ENCODE measurements at regions not wholly inside any gene's neighbourhood (a gene's known extent, or its start where the extent isn't known, plus 50 kb on each side); places are given as distances from the start of the nearest gene placed in this dataset.
A peak's percentile ranks its signal among the peaks of the same experiment; 100 is the strongest.
"Not testable (repeated sequence)": the region's sequence is repeated elsewhere in the genome, so short reads cannot be mapped to it uniquely, and the experiment has no call there.

DNA sequence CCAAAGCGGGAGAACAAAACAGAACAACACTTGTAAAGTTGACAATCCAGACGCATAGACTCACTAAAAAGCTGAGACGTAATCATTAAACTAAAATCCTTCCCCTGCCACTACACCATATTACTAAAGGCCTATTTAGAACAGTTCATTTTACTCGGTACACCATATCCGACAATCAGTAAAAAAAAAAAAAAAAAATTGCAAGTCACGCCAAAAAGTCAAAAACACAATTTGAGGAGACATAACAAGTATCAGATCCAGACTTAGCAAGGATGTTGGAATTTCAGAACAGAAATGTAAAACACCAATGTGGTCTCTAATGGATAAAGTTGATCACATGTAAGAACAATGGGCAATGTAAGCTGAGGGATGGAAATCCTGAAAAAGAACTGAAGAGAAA, 1899.4 kb downstream of the STIM2 start:
- no peak for DNase-seq

DNA sequence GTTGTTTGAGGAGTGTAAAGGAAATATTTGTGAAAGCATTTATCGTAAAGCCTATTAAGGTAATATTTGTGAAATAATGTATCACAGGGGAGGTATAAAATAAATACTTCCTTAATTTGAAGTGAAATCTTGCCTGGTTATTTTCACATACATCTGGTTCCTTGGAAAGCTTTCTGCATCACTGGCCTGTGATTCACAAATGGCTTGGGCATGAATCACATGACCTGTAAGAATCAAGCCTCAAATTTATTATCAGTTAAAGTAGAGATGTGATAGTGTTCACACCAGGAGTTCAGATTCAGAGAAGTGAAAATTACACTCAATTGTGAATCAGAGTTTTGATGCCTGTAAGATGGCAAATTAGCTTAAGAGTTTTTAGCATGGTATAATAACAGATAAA, 1911.4 kb downstream of the STIM2 start:
- DNase-seq, result no peak

DNA sequence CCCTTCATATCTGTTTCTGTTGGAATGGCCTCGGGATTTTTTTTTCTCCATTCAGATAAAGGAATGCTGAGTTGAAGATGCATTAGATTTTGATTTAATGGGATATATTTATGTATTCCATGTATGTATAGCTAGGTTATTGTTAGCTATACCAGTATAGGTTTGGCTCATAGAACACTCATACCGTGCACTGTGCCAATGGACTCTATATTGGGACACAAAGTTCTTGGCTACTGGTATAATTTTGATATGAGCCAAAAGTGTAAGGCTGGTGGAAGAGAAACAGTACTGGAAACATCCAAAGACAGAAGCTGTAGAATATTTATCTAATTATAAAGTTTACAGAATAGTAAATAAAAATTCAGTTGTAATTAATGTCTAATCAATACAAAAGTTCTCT, 1912.1 kb downstream of the STIM2 start:
- no peak for DNase-seq

DNA sequence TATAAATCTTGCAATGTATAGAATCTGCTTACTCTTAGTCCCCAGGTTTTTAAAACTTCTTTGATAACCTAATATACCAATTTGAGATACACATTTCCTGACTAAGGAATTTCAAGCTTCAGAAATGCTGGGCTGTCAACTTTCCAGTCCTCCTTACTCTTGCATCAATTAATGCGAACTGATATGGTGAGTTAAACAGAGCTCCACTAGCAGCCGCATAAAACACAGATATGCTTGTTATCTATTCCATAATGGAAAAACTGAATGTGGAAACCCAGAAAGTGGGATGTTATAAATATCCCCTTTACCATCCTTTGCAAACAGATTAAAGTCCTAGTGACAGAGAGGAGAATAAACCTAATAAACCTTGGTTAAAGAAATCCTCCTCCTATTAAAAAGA, 1913.7 kb downstream of the STIM2 start:
- DNase-seq, result no peak

DNA sequence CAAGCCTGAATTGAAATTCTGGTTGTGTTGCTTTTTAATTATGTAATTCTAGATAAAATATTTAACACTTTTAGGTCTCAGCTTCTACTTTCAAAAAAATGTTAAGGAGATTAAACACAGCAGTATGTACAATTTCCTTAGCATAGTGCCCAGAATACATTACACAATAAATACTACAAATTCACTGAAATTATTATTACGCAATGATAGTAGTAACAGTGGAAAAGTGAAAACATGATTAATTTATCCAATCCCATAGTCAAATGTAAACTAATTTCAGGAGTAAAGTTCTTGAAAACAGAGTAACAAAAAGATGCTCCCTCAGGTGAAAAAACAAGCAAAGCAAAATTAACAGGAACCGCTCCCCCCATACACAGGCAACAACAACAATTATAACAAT, 1915.4 kb downstream of the STIM2 start:
- DNase-seq, result no peak

DNA sequence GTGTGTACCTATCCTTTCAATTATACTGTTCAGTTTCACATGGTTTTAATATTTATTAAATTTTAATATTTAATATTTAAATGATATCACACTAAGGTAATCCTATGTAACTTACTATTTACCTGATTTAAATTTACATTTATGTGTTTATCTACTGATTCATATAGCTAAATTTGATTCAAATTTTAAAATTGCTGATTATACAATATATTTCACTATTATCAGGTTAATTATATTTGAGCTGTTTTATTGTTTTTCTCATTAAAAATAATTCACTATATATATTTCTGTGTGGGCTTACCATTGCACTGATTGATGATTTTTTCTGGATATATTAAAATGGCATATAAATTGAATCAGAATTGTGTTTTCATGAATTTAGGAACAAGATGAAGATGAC, 1923.5 kb downstream of the STIM2 start:
- no peak for DNase-seq

DNA sequence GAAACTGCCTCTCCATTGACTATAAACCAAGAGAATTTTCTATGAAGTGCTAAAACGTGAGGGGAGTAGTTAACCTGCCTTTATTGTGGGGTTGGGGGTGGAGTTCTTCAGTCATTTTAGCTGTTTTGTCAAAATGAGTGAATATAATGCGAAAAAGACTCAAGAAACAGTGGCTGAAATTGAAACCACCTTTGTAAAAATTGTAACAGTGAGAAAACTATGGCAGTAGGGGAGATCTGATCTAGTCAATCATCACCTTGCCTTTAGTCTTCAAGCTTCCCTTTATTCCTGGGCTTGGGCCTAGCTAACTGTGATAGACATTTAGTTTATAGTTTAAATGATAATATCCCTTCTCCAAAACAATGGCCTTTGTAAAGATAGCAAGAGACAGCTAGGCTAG, 1927.3 kb downstream of the STIM2 start:
- DNase-seq, result no peak

DNA sequence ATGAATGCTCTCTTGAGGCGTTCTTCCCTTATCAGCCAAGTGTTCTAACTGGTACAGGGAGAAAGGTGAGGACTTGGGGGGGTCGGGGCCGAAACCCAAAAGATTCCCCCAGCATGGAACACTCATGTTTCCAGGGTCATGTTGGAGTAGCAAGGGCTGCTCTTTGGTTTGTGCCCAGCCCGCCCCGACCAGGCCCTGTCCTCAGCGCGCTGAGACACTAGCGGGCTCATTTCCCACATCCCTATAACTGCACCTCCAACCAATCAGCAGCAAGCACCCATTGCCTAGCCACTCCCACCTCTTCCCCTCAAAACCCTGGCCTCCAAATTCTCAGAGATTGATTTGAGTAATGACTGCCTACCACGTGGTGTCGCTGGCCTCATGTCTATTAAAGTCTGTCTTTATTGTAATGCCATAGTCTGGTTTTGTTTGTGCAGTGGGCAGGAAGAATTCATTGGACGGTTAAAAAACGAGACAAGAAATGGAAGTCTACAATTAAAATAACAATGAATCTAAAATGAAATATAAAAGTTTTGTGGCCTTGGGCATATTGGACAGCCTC, 1928.4 kb downstream of the STIM2 start:
- no peak for DNase-seq

DNA sequence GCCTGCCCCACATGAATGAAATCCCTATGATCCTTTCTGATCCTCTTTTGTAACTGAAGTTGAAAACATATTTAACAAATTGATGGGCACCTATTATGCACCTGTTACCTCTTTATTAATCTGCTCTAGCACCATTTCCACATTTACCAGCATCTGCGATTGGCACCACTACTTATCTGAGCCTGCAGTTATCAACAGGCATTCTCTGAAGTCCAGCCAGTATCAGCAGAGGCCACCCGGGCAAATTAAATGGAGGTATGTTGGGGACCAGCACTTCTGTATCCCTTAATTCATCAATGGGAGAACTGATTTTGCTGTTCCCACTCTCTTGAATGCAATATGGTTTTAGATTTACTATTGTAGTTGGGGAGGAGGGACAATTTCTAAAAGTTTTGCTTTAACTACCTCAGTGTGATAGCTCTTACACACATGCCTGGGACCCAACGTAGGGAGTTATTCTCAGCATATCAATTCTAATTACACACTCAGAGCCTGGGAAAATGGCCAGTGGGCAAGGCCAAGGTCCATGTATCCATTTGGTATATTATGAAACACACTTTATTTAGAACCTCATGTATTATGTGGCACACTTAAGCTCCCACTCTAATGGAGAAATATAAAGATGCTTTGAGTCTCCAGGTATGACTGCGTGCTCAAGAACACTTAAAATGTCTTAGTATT, 1927.1 kb upstream of the PCDH7 start:
- DNase-seq, result no peak

DNA sequence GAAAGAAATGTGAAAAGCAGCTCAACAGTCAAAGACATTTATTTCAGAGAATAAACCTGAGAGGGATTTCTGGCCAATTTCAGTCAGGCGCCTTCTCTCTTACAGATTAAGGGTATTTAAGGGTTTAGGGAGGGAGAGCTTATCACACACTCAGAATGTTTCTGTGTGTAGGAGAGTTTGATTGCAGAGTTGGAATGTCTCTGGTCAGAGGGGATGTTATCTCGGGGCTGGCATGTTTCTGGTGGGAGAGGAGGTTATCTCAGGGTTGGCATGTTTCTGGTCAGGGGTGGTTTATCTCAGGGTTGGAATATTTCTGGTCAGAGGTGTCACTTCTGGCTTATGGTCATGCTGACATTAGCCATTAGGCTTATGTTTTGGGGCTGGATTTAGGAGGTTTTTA, 1920.5 kb upstream of the PCDH7 start:
- DNase-seq, result no peak

DNA sequence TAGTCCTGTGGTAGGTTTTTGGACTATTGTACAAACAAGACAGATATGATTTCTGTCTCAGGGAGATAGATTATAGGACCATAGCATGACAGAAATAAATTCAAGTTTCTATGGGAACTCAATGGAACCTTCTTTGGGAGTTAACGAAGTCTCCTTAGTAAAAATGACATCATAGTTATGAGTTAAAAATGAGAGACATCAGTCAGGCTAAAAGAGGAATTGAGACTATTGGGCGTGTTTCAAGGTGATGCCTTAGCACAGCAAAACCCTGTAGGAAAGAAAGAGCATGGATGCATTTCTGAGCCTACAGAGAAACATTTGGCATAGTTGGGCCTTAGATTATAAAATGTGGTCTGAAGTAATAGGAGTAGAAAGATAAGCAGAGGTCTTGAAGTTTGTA, 1909.1 kb upstream of the PCDH7 start:
- DNase-seq, result no peak

DNA sequence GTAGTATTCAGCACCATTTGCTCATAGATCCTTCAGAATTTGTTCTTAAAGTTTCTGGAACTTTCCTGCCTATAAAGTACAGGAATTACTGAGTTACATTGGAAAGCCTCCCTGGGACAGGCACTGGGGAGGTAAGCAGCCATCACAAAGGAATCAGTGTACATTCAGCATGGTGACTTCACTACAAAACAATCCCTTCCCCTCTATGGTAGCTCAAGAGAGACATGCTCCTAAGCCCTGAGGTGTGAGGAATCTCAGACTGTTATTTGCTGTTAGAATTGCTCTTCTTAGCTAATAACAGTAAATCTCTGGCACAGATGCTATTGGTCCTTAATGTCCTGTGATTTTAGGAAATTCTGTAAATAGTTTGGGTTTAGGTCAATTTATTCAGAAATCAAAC, 1898.0 kb upstream of the PCDH7 start:
- no peak for DNase-seq

DNA sequence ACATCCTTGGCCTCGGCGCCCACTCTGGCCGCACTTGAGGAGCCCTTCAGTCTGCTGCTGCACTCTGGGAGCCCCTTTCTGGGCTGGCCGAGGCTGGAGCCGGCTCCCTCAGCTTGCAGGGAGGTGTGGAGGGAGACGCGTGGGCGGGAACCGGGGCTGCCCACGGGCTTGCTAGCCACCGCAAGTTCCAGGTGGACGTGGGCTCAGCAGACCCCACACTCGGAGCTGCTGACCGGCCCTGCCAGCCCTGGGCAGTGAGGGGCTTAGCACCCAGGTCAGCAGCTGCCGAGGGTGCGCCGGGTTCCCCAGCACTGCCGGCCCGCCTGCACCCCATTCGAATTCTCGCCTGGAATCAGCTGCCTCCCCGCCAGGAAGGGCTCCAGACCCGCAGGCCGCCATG, 1892.3 kb upstream of the PCDH7 start:
- no peak for DNase-seq

DNA sequence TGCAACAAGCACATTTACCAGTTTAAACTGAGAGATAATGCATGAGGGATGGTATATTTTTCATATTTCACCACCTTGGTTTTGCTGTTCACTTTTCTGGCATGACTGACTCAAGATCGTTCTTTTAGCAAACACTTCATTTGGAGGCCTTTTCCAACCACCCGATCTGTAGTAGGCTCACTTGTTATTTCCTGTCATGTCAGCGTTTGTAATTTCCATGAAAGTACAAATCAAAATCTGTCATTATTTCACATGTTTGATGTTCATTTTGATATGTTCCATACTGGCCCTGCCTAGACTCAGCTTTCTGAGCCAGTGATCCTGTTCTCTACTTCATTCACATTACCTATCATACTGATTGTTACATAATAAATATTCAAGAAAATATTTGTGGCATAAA, 1888.3 kb upstream of the PCDH7 start:
- no peak for DNase-seq

DNA sequence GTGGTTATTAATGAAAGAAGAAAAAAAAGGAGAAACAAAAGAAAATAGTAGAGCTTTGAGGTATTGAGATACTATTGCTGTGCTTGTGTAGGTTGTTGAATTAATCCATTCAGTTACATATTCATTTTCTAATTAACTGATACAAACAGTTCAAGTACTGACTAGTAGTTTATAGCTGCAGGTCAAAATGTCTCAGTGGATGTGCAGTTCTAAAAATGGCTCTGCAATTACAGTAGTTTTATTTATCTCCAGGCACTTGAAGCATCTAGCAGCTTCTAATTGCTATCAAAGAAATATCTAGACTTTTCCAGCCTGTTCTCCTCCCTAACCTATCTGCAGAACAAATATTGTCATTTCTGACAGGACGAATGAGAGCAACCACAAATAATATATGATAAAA, 1887.7 kb upstream of the PCDH7 start:
- no peak for DNase-seq

DNA sequence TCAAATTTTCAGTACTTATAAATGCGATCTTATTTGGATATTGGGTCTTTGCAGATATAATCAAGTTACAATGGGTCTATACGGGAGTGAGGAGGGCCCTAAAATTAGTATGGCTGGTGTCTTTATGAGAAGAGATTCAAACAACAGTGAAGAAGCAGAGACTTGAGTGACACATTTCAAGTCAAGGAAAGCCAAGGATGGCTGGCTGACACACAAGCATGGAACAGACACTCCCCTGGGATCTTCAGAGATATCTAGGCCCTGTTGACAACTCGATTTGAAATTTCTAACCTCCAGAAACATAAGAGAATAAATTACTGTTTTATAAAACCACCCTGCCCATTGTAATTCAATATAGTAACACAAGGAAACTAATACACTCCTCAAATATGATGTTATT, 1886.0 kb upstream of the PCDH7 start:
- DNase-seq, result no peak

DNA sequence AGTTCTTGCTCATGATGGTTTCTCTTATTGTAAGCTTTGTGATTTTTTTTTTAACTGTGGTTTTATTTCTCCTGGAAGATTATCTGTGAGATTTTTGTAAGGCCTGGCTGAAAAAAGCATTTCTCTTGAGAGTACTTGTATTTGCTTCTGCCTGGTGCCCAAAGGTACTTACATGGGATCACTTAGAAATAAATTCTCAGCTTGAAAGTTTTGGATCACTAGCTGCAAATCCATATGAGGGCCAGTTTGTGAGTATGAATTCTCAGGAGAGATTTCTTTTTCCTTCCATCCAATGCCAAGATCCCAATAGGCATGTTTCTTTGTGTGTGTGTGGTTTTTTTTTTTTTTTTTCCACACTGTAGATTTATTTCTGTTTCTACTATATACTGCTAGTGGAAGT, 1884.7 kb upstream of the PCDH7 start:
- DNase-seq, result no peak

DNA sequence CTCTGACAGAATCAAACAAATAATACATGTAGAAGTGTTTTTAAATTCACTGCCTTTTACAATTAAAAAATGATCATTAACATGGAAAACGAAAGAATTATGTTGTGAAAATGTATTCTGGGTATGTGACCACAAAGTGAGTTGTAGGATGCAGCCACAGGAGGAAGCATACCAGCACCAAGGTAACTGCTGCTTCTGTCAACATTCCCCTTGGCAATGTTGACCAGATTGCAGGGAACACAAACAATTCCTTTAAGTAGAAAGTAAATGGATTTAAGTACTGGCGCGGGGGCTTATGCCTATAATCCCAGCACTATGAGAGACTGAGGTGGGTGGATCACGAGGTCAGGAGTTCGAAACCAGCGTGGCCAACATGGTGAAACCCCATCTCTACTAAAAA, 1877.9 kb upstream of the PCDH7 start:
- DNase-seq, result no peak

DNA sequence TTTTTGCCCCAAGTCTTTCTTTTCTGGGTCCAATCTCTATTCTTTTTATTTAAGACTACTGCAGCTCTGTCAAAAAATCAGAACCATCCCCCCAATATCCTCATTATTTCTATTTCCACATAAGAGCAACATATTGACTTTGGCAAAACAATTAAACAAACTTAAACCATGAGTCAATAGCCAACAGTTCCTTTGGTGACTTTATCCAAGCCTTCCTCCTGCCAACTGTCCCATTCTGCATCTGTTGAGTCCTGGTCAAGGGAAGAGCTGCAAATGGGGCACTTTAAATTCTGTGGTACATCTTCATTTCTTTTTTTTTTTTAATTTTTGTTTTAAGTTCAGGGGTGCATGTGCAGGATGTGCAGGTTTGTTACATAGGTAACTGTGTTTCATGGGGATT, 1875.0 kb upstream of the PCDH7 start:
- DNase-seq, result no peak

DNA sequence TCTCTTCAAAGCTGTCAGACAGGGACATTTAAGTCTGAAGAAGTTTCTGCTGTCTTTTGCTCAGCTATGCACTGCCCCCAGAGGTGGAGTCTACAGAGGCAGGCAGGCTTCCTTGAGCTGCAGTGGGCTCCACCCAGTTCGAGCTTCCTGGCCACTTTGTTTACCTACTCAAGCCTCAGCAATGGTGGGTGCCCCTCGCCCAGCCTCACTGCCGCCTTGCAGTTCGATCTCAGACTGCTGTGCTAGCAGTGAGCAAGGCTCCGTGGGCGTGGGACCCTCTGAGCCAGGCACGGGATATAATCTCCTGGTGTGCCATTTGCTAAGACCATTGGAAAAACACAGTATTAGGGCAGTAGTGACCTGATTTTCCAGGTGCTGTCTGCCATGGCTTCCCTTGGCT, 1863.1 kb upstream of the PCDH7 start:
- not testable (repeated sequence) for DNase-seq

DNA sequence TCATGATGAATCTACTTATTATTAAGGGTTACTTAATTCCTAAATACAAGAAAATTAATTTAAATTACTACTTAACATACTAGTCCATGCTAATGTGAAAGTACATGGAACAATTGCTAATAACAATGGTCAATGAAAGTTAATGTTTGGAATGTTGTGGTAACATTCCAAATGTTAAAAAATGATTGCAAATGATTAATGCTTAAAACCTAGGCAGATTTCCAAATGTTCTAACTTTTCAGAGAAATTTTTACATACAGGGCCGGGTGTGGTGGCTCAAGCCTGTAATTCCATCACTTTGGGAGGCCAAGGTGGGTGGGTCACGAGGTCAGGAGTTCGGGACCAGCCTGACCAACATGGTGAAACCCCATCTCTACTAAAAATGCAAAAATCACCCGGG, 1851.3 kb upstream of the PCDH7 start:
- no peak for DNase-seq

DNA sequence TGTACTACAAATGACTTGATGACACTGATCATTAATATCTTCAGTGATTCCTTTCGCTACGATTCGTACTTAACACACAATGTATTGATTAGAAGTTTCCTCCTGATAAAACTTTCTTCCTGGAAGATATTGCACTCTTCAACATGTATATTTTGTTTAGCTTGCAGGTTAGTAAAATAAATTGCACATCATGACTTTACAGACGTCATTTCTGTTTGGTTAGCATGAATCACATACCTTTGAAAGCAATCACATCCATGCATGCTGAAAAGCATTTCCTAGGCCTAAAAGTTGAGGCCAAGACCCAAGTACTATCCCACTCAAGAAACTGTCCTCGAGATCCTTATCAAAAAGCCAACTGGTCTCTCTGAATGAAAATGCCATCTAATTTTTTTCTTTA, 1841.0 kb upstream of the PCDH7 start:
- DNase-seq, result no peak

DNA sequence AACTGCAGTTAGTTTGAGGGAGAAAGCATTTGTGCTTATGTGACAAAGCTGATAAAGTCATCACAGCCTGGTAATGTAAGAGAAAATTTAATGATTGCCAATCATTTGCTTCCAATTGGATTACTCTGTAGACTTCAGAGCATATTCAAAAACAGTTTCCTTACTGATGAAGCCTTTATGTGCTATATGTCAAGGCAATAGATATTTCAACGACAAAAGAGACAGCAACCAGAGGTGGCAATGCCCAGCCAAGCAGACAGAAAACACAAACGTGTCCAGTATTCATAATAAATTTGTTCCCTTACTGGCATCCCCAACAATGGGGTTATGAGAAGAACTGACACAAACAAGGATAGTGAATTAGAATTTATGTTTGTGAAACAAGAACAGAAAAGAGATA, 1840.3 kb upstream of the PCDH7 start:
- DNase-seq, result peak; percentile 9

DNA sequence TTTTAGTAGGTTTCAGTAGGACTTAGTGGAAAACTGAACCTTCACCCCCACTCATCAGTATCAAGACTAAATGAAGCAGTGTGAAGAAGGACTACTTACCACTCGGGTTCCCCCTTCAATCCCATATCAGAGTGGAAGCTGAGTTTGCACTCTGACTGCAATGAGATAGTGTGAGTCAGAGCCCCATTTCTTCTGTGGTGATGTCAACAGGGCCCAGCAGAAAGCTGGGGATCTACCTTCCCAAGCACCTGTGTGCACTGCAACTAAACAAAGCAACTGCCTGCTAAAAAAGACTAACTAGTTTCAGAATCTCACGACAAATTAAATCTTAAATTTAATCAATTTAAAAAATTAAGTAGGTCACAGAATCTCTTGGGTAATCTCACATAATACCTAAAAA, 1837.0 kb upstream of the PCDH7 start:
- DNase-seq, result no peak

DNA sequence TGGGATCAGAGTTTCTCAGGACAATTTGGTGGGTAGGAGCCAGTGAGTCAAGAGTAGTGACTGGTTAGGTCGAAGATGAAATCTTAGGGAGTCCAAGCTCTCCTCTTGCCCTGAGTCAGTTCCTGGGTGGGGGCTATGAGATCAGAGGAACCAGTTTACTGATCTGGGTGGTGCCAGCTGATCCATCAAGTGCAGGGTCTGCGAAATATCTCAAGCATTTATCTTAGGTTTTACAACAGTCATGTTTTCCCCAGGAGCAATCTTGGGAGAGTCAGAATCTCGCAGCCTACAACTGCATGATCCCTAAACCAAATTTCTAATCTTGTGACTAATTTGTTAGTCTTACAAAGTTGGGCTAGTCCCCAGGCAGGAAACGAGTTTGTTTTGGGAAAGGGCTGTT, 1833.2 kb upstream of the PCDH7 start:
- no peak for DNase-seq
